Right lobe of liver (tissue), 4 donors: ENCODE measurements at regions not wholly inside any gene's neighbourhood (a gene's known extent, or its start where the extent isn't known, plus 50 kb on each side); places are given as distances from the start of the nearest gene placed in this dataset.
"Not testable (repeated sequence)": the region's sequence is repeated elsewhere in the genome, so short reads cannot be mapped to it uniquely, and the experiment has no call there.

Experiments used
- CTCF ChIP-seq, 4 donors: fragments of 200-600 bp in 3 of 4; fragments of 450-650 bp in 1 of 4; IDR thresholded peaks; one replicate each; pipeline versions ENCODE4 v1.5.1 to v1.8.0; 2016 to 2022; ENCODE audit warnings: antibody characterized with exemption in 4 of 4, mild to moderate bottlenecking in 2 of 4
- POLR2A ChIP-seq: fragments of 450-650 bp; IDR thresholded peaks from one replicate; pipeline ENCODE4 v1.6.1; 2017; ENCODE audit warnings: antibody characterized with exemption, mild to moderate bottlenecking
- donor health status: DM: no; HTN: no; CAD: no.
- donor health status: DM: no; HTN: no; CAD: no.
- donor health status: DM: no; HTN: yes; CAD: no.

GRCh38 chr16:29221281-29221955 lies 185.1 kb downstream of the NPIPB11 start:
- TF ChIP-seq CTCF (IDR thresholded peaks at IDR 0.05); POLR2A: not testable (repeated sequence)
